Central memory CD4-positive, alpha-beta T cell (primary cell): ENCODE measurements at regions not wholly inside any gene's neighbourhood (a gene's known extent, or its start where the extent isn't known, plus 50 kb on each side); places are given as distances from the start of the nearest gene placed in this dataset.
A peak's percentile ranks its signal among the peaks of the same experiment; 100 is the strongest.
"Not testable (repeated sequence)": the region's sequence is repeated elsewhere in the genome, so short reads cannot be mapped to it uniquely, and the experiment has no call there.

Experiments used
- DNase-seq: peaks from one replicate; pipeline ENCODE4 v3.0.0; 2022

- no peak for DNase-seq
Observed at GRCh38 chr14:71336489-71337192, 429.4 kb downstream of the PCNX1 start.

- DNase-seq: no peak
Observed at GRCh38 chr14:71338153-71338552, 430.9 kb downstream of the PCNX1 start.

GRCh38 chr14:71339650-71340415 lies 432.6 kb downstream of the PCNX1 start:
- no peak for DNase-seq

GRCh38 chr14:71341156-71341555 lies 433.9 kb downstream of the PCNX1 start:
- no peak for DNase-seq

- DNase-seq: no peak
Observed at GRCh38 chr14:71343724-71344123, 436.5 kb downstream of the PCNX1 start.

- DNase-seq: no peak
Observed at GRCh38 chr14:71344506-71344905, 437.2 kb downstream of the PCNX1 start.

GRCh38 chr14:71346685-71347084 lies 439.4 kb downstream of the PCNX1 start:
- DNase-seq: peak; percentile 30

- DNase-seq: no peak
Observed at GRCh38 chr14:71348394-71348793, 441.1 kb downstream of the PCNX1 start.

- DNase-seq: no peak
Observed at GRCh38 chr14:71348817-71349216, 441.6 kb downstream of the PCNX1 start.

- no peak for DNase-seq
Observed at GRCh38 chr14:71354142-71354541, 446.9 kb downstream of the PCNX1 start.

- no peak for DNase-seq
Observed at GRCh38 chr14:71354801-71355200, 447.5 kb downstream of the PCNX1 start.

- DNase-seq: no peak
Observed at GRCh38 chr14:71355324-71356201, 448.3 kb downstream of the PCNX1 start.

- DNase-seq: no peak
Observed at GRCh38 chr14:71358209-71358931, 451.1 kb downstream of the PCNX1 start.

- DNase-seq: not testable (repeated sequence)
Observed at GRCh38 chr14:71358932-71359421, 451.7 kb downstream of the PCNX1 start.

- no peak for DNase-seq
Observed at GRCh38 chr14:71359823-71360222, 452.6 kb downstream of the PCNX1 start.

GRCh38 chr14:71361336-71361735 lies 454.1 kb downstream of the PCNX1 start:
- no peak for DNase-seq

GRCh38 chr14:71361874-71362273 lies 454.6 kb downstream of the PCNX1 start:
- DNase-seq: no peak

GRCh38 chr14:71362282-71362681 lies 455.0 kb downstream of the PCNX1 start:
- no peak for DNase-seq

GRCh38 chr14:71362920-71363584 lies 455.8 kb downstream of the PCNX1 start:
- no peak for DNase-seq

GRCh38 chr14:71363946-71364925 lies 457.0 kb downstream of the PCNX1 start:
- no peak for DNase-seq

- DNase-seq: no peak
Observed at GRCh38 chr14:71365361-71365760, 458.1 kb downstream of the PCNX1 start.
